ENCODE measurements at regions not wholly inside any gene's neighbourhood (a gene's known extent, or its start where the extent isn't known, plus 50 kb on each side); places are given as distances from the start of the nearest gene placed in this dataset.

DNA sequence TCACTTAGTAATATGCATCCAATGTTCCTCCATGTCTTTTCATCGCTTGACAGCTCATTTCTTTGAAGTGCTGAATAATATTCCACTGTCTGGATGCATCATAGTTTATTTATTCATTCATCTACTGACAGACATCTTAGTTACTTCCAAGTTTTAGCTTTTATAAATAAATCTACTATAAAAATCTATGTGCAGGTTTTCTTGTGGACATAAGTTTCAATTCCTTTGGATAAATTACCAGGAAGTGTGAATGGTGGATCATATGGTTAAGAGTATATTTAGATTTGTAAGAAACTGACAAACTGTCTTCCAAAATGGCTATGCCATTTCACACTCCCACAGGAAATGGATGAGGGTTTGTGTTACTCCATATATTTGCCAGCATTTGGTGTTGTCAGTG, 1392.9 kb upstream of the PABPC4L start:
- TF ChIP-seq CTCF (IDR thresholded peaks at IDR 0.05) (no peak), POLR2A (IDR thresholded peaks at IDR 0.05) (no peak)
